Globus pallidus (tissue), 1 donor: ENCODE measurements at regions not wholly inside any gene's neighbourhood (a gene's known extent, or its start where the extent isn't known, plus 50 kb on each side); places are given as distances from the start of the nearest gene placed in this dataset.

Experiments
- DNase-seq: peaks from one replicate; pipeline ENCODE4 v3.0.0-alpha.2; 2015; ENCODE audit warnings: low spot score

- no peak for DNase-seq
Observed at GRCh38 chr2:150585221-150585971, 97.9 kb upstream of the RND3 start.

DNA sequence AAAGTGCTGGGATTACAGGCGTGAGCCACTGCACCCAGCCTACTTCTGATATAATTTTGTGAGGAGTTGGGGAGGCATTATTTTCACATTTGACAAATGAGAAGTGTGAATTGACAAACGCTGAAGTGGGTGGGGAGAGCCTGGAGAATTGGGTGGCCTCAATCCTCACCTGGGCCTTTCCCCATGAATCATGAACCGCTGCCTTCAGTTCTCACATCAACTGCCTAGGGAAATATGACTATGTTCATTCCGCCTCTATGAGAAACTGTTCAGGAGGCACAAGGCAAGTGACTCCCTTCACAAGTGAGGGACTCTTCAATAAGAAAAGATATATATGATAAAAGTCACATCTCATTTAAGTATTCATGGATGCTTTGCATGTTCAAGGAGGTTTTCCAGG, 96.6 kb upstream of the RND3 start:
- DNase-seq: no peak

DNA sequence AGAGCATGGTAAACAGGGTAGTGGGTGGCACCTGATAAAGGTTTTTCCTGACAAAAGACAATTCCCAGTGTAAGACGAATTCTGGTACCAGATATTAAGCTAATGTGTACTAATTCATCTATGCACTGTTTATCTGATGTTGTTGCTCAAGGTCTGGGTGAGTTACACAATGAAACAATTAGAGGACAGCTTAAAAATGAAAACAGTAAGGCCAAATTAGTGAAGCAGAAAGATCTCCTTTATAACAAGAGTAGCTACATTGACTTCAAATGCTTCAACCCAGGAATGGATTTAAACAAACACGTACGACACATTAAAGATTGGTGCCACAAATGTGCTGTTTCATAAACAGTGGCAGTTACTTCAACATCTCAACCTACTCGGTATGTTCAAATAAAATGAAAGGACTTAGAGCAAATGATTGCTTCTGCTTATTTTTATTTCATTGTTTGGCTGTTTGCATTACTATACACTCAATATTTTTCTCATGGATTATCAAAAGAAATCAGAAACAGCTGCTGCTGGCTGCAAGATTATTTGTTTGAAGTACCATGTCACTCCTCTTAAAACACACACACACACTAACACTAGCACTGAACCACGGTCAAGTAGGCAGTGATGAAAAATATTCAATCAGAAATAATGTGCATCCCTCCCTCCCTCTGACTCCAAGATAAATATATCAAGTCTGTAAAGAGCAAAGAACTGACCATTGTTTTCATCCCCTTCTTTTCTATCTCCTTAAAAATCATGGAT, 94.4 kb upstream of the RND3 start:
- DNase-seq: no peak

DNA sequence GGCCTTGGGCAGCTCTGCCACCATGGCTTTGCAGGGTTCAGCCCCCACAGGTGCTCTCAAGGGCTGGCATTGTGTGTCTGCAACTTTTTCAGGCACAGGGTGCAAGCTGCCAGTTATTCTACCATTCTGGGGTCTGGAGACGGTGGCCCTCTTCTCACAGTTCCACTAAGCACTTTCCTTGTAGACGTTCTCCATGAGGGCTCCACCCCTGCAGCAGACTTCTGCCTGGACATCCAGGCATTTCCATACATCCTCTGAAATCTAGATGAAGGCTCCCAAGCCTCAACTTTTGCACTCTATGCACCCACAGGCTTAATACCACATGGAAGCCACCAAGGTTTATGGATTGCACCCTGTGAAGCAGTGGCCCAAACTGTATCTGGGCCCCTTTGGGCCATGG, 91.0 kb upstream of the RND3 start:
- no peak for DNase-seq

- DNase-seq: no peak
Observed at GRCh38 chr2:150575861-150576260, 88.4 kb upstream of the RND3 start.

- no peak for DNase-seq
Observed at GRCh38 chr2:150572961-150573395, 85.5 kb upstream of the RND3 start.

GRCh38 chr2:150572194-150572766, 84.8 kb upstream of the RND3 start:
- no peak for DNase-seq

DNA sequence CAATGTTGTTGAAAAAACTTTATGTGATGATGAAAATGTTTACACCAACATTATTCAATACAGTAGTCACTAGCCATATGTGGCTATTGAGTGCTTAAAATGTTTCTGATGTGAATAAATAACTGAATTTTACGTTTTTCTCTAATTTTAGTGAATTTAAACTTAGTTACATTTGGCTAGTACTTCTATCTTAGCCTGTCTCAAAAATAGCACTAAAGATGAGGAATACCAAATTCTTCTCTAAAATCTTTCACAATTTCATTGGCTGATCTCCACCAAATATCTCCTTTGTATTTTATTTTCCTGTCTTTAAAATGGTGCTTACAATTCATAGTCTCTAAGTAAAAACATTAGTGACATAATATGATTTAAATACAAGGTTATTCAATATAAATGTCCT, 83.7 kb upstream of the RND3 start:
- DNase-seq: no peak

- no peak for DNase-seq
Observed at GRCh38 chr2:150570712-150571111, 83.2 kb upstream of the RND3 start.

DNA sequence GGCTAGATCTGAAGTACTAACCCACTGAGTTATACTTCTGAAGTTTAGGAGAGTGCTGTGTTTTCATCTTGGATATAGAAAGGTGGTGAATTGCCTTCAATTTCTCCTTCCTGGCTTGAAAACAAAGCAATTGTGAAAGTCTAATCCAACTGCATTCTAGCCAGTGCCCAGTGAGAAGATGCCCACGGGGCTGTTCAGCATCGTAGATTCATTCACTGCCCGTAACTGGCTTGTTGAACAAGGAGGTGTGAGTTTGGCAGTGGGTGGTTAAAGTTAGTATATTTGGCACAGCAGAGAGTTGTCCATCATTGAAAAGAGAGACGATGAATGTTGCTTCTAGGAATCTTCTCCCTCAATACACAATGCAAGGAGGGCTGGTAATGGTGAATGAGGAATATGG, 82.3 kb upstream of the RND3 start:
- DNase-seq: no peak

- DNase-seq: no peak
Observed at GRCh38 chr2:150567771-150568301, 80.4 kb upstream of the RND3 start.

DNA sequence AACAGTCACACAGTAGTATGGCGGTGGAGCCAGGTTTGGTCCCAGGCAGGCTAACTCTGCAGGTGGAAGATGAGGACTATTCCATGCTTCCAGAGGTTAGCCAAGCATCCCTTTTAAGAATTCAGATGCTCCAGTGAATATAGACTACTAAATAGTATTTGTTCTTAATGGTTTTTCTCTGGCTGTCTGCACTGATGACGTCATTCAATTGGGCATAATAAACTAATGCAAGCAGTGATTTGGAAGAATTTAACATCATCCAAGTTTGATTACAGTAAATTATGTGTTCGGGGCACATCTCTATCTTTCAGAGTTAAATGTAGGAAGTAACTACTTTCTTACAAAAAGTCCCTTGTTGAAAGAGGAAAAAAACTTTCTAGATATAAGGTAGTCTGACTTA, 78.8 kb upstream of the RND3 start:
- no peak for DNase-seq

DNA sequence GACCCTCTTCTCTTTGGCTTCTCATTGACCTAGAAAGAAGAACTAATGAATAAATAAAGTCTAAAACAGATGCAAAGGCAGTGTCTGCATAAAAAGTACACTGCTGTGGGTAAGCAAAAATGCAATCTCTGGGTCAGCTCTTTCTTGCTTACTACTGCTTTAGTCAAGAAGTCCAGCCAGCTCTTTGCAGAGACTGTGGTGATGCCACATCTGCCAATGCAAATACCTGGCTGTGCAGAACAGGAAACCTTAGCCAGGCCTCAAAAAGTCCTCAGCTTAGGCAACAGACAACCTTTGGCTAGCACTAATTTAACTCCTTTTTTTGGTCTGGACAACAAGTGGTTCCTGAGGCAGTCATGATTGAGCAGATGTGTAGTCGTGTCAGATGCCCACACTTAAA, 73.6 kb upstream of the RND3 start:
- no peak for DNase-seq

GRCh38 chr2:150557020-150557600, 69.6 kb upstream of the RND3 start:
- no peak for DNase-seq

- no peak for DNase-seq
Observed at GRCh38 chr2:150555611-150556356, 68.3 kb upstream of the RND3 start.

GRCh38 chr2:150554046-150554445, 66.6 kb upstream of the RND3 start:
- no peak for DNase-seq

- DNase-seq: no peak
Observed at GRCh38 chr2:150552041-150552820, 64.8 kb upstream of the RND3 start.

- DNase-seq: no peak
Observed at GRCh38 chr2:150549381-150549780, 61.9 kb upstream of the RND3 start.

DNA sequence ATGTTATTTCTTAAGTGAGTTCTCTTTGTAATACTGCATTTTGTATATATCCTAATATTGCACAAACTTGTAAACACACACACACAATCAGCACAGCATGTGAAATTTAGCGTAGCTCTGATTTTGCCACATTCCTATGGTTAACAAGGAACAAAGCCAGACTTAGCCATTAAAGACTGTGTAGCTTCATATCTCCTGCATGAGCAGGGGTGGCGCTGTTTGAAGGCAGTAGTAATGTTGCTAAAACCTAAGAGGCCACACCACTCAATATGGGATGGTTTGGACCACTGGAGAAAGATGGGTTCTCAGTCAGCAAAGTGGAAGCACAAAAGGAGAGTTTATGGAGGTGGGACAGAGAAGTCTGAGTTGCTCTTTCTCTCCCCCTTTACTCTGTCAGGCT, 61.1 kb upstream of the RND3 start:
- DNase-seq: no peak

GRCh38 chr2:150545916-150546315, 58.4 kb upstream of the RND3 start:
- no peak for DNase-seq

- DNase-seq: no peak
Observed at GRCh38 chr2:150544731-150545130, 57.3 kb upstream of the RND3 start.
